ENCODE measurements at regions not wholly inside any gene's neighbourhood (a gene's known extent, or its start where the extent isn't known, plus 50 kb on each side); places are given as distances from the start of the nearest gene placed in this dataset.
"Not testable (repeated sequence)": the region's sequence is repeated elsewhere in the genome, so short reads cannot be mapped to it uniquely, and the experiment has no call there.

- not testable (repeated sequence) for TF ChIP-seq KDM1A (IDR thresholded peaks at IDR 0.05; ENCODE audit: borderline replicate concordance); RAD21 (IDR thresholded peaks at IDR 0.05; ENCODE audit: insufficient read depth, low read depth, low read length); POLR2AphosphoS5 (IDR thresholded peaks at IDR 0.05; ENCODE audit: low read length); CTCF (IDR thresholded peaks at IDR 0.05 in 2 of 3, conservative IDR thresholded peaks at IDR 0.05 in 1 of 3; ENCODE audit: control insufficient read depth in 2 of 3, extremely low read depth in 1 of 3, insufficient read depth in 1 of 3, low read depth in 3 of 3, low read length in 3 of 3); CEBPB (IDR thresholded peaks at IDR 0.05; ENCODE audit: borderline replicate concordance in 1 of 2, low read depth in 2 of 2, low read length in 2 of 2); EP300 (IDR thresholded peaks at IDR 0.05; ENCODE audit: borderline replicate concordance in 1 of 2, control insufficient read depth in 1 of 2, low read depth in 2 of 2, low read length in 2 of 2); FOS (IDR thresholded peaks at IDR 0.05; ENCODE audit: borderline replicate concordance, extremely low read depth, insufficient read length); RFX5 (IDR thresholded peaks at IDR 0.05; ENCODE audit: low read depth, low read length); NBN (IDR thresholded peaks at IDR 0.05); ZNF24 (IDR thresholded peaks at IDR 0.05); ETV6 (conservative IDR thresholded peaks at IDR 0.05 in 1 of 2, IDR thresholded peaks at IDR 0.05 in 1 of 2; ENCODE audit: borderline replicate concordance in 1 of 2, low read depth in 1 of 2)
- TF ChIP-seq, protein P1, sequence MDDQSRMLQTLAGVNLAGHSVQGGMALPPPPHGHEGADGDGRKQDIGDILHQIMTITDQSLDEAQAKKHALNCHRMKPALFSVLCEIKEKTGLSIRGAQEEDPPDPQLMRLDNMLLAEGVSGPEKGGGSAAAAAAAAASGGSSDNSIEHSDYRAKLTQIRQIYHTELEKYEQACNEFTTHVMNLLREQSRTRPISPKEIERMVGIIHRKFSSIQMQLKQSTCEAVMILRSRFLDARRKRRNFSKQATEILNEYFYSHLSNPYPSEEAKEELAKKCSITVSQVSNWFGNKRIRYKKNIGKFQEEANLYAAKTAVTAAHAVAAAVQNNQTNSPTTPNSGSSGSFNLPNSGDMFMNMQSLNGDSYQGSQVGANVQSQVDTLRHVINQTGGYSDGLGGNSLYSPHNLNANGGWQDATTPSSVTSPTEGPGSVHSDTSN (IDR thresholded peaks at IDR 0.05; ENCODE audit: insufficient replicate concordance, low read depth, low read length): not testable (repeated sequence)
- TF ChIP-seq, protein P2, sequence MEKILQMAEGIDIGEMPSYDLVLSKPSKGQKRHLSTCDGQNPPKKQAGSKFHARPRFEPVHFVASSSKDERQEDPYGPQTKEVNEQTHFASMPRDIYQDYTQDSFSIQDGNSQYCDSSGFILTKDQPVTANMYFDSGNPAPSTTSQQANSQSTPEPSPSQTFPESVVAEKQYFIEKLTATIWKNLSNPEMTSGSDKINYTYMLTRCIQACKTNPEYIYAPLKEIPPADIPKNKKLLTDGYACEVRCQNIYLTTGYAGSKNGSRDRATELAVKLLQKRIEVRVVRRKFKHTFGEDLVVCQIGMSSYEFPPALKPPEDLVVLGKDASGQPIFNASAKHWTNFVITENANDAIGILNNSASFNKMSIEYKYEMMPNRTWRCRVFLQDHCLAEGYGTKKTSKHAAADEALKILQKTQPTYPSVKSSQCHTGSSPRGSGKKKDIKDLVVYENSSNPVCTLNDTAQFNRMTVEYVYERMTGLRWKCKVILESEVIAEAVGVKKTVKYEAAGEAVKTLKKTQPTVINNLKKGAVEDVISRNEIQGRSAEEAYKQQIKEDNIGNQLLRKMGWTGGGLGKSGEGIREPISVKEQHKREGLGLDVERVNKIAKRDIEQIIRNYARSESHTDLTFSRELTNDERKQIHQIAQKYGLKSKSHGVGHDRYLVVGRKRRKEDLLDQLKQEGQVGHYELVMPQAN (conservative IDR thresholded peaks at IDR 0.05): not testable (repeated sequence)
- TF ChIP-seq, protein P3, sequence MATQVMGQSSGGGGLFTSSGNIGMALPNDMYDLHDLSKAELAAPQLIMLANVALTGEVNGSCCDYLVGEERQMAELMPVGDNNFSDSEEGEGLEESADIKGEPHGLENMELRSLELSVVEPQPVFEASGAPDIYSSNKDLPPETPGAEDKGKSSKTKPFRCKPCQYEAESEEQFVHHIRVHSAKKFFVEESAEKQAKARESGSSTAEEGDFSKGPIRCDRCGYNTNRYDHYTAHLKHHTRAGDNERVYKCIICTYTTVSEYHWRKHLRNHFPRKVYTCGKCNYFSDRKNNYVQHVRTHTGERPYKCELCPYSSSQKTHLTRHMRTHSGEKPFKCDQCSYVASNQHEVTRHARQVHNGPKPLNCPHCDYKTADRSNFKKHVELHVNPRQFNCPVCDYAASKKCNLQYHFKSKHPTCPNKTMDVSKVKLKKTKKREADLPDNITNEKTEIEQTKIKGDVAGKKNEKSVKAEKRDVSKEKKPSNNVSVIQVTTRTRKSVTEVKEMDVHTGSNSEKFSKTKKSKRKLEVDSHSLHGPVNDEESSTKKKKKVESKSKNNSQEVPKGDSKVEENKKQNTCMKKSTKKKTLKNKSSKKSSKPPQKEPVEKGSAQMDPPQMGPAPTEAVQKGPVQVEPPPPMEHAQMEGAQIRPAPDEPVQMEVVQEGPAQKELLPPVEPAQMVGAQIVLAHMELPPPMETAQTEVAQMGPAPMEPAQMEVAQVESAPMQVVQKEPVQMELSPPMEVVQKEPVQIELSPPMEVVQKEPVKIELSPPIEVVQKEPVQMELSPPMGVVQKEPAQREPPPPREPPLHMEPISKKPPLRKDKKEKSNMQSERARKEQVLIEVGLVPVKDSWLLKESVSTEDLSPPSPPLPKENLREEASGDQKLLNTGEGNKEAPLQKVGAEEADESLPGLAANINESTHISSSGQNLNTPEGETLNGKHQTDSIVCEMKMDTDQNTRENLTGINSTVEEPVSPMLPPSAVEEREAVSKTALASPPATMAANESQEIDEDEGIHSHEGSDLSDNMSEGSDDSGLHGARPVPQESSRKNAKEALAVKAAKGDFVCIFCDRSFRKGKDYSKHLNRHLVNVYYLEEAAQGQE (IDR thresholded peaks at IDR 0.05; ENCODE audit: low read depth, low read length): not testable (repeated sequence)
These were observed 77.5 kb upstream of the ZPLD1 start for GRCh38 chr3:102357313-102357712.
